ENCODE measurements at regions not wholly inside any gene's neighbourhood (a gene's known extent, or its start where the extent isn't known, plus 50 kb on each side); places are given as distances from the start of the nearest gene placed in this dataset.

DNA sequence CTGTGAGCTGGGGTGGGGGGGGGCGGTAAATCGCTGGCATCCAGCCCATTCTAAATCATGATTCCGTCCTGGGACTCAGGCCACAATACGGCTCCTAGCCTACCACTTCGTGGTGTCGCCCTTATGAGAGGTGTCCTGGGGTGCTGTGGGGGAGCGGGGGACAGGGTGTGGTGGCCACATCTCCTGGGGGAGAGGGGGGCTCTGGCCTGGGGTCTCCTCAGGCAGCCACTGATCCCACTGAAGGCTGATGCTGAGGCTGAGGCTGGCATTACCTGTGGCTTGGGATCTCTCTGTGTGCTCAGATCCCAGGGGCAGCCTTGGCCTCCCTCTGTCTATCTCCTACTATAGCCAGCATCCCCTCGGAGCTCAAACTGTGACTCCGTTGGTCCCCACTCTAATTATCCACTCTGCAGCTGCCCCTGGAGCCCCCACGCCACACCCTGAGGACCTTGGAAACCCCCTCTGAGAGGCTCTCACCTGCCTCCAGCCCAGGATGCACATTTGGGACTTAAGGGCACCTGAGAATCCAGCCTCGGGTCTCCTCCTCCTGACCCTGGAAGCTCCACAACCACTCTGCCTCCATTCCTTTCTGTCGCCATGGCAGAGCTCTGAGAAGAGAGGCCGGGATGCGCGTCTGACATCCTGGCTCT lies 249.3 kb upstream of the TCERG1L start:
- TF ChIP-seq, protein P1, sequence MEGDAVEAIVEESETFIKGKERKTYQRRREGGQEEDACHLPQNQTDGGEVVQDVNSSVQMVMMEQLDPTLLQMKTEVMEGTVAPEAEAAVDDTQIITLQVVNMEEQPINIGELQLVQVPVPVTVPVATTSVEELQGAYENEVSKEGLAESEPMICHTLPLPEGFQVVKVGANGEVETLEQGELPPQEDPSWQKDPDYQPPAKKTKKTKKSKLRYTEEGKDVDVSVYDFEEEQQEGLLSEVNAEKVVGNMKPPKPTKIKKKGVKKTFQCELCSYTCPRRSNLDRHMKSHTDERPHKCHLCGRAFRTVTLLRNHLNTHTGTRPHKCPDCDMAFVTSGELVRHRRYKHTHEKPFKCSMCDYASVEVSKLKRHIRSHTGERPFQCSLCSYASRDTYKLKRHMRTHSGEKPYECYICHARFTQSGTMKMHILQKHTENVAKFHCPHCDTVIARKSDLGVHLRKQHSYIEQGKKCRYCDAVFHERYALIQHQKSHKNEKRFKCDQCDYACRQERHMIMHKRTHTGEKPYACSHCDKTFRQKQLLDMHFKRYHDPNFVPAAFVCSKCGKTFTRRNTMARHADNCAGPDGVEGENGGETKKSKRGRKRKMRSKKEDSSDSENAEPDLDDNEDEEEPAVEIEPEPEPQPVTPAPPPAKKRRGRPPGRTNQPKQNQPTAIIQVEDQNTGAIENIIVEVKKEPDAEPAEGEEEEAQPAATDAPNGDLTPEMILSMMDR (IDR thresholded peaks at IDR 0.05), result no peak
- TF ChIP-seq POLR2A (IDR thresholded peaks at IDR 0.05), result no peak

Data from Peyer's patch (tissue), 4 donors.